ENCODE measurements at regions not wholly inside any gene's neighbourhood (a gene's known extent, or its start where the extent isn't known, plus 50 kb on each side); places are given as distances from the start of the nearest gene placed in this dataset.

GRCh38 chr10:107433605-107434004 lies 269.1 kb upstream of the SORCS1 start:
- Histone ChIP-seq H3K27ac (ENCODE audit: extremely low read depth, low read depth, low read length) (no peak overlapping the region), H3K4me1 (ENCODE audit: control insufficient read depth, insufficient read depth, low read length) (no peaks in the 10 kb centered on the region), H3K36me3 (ENCODE audit: control insufficient read depth in 2 of 2, insufficient read depth in 1 of 2, low read length in 2 of 2) (no peaks in the 10 kb centered on the region), H3K9me3 (ENCODE audit: control insufficient read depth, insufficient read depth, low read depth, low read length) (no peaks in the 10 kb centered on the region), H3K4me3 (ENCODE audit: low read depth, low read length) (no peak overlapping the region)
- TF ChIP-seq HOXD13 (CRISPR knock-in tag; IDR thresholded peaks at IDR 0.05; ENCODE audit: borderline replicate concordance) (no peak), ZNF521 (tag by site-specific recombination; IDR thresholded peaks at IDR 0.05) (no peak), ZNF174 (tag by site-specific recombination; IDR thresholded peaks at IDR 0.05) (no peak), ZNF837 (tag by site-specific recombination; IDR thresholded peaks at IDR 0.05) (no peak), ZNF768 (tag by site-specific recombination; IDR thresholded peaks at IDR 0.05) (no peak)
- POLR2A ChIA-PET, result no interaction called here
- CTCF ChIA-PET, result interaction anchor here (0.7 kb wide), 1 partner anchor 20 kb away, joined by 6 read pairs; no protein-coding TSS in a partner anchor

- H3K4me1 ChIP-seq (ENCODE audit: control insufficient read depth, insufficient read depth, low read length), result no peaks in the 10 kb centered on the region
- H3K9me3 ChIP-seq (ENCODE audit: control insufficient read depth, insufficient read depth, low read depth, low read length), result no peaks in the 10 kb centered on the region
- TF ChIP-seq ZNF157 (tag by site-specific recombination; IDR thresholded peaks at IDR 0.05) (no peak), WT1 (tag by site-specific recombination; IDR thresholded peaks at IDR 0.05) (no peak), ZFP37 (tag by site-specific recombination; IDR thresholded peaks at IDR 0.05) (no peak), ZNF792 (tag by site-specific recombination; IDR thresholded peaks at IDR 0.05) (no peak), HOXA7 (CRISPR knock-in tag; IDR thresholded peaks at IDR 0.05; ENCODE audit: borderline replicate concordance) (no peak), ZNF677 (tag by site-specific recombination; IDR thresholded peaks at IDR 0.05) (no peak), ZNF2 (tag by site-specific recombination; IDR thresholded peaks at IDR 0.05) (no peak), ZNF776 (tag by site-specific recombination; IDR thresholded peaks at IDR 0.05; ENCODE audit: borderline replicate concordance) (no peak), ZNF211 (tag by site-specific recombination; IDR thresholded peaks at IDR 0.05; ENCODE audit: low read depth) (no peak), REPIN1 (tag by site-specific recombination; IDR thresholded peaks at IDR 0.05; ENCODE audit: low read depth) (no peak), ZNF362 (tag by site-specific recombination; IDR thresholded peaks at IDR 0.05) (no peak), ZNF785 (tag by site-specific recombination; IDR thresholded peaks at IDR 0.05) (no peak), ZNF488 (tag by site-specific recombination; IDR thresholded peaks at IDR 0.05) (no peak), PATZ1 (tag by site-specific recombination; IDR thresholded peaks at IDR 0.05) (no peak), ZBTB10 (tag by site-specific recombination; IDR thresholded peaks at IDR 0.05) (no peak)
- no peak overlapping the region for H3K27ac ChIP-seq (ENCODE audit: extremely low read depth, low read depth, low read length)
- no peaks in the 10 kb centered on the region for H3K36me3 ChIP-seq (ENCODE audit: control insufficient read depth in 2 of 2, insufficient read depth in 1 of 2, low read length in 2 of 2)
- H3K4me3 ChIP-seq (ENCODE audit: low read depth, low read length), result no peak overlapping the region
- ChIA-PET CTCF (interaction anchor here (0.7 kb wide), 1 partner anchor 805 kb away, joined by 3 read pairs; no protein-coding TSS in a partner anchor), POLR2A (no interaction called here)
Observed at GRCh38 chr10:107430446-107430845, 265.9 kb upstream of the SORCS1 start.
